NOMO-1 treated with DMSO at 0.1 percent for 48 hours (cell line): ENCODE measurements at regions not wholly inside any gene's neighbourhood (a gene's known extent, or its start where the extent isn't known, plus 50 kb on each side); places are given as distances from the start of the nearest gene placed in this dataset.
"Not testable (repeated sequence)": the region's sequence is repeated elsewhere in the genome, so short reads cannot be mapped to it uniquely, and the experiment has no call there.

Experiments used
- DNase-seq: peaks from one replicate; lab custom pipeline; 2025; ENCODE audit not compliant: unreplicated experiment; lab: John Stamatoyannopoulos, UW

DNA sequence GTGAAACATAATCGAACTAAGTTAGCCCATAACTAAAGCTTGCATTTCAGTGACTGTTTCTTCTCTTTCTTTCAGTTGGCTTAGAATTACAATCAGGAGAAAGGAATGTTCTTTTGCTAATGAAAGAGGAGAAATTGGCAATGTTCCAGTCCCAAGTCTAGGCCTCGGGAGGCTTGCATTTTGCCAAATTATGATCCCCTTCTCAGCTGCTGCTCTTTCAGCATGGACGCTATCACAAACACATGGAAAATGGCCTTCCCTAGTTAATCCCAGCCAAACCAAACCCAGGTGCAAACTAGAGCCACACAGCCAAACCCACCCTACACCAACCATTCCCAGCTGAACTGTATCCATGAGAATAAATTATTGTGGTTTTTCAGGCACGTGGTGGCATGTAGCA, 605.2 kb upstream of the LRRTM4 start:
- no peak for DNase-seq

- no peak for DNase-seq
These were observed 610.5 kb upstream of the LRRTM4 start for GRCh38 chr2:78132391-78133370.

GRCh38 chr2:78145395-78145996, 623.3 kb upstream of the LRRTM4 start:
- DNase-seq = no peak

DNA sequence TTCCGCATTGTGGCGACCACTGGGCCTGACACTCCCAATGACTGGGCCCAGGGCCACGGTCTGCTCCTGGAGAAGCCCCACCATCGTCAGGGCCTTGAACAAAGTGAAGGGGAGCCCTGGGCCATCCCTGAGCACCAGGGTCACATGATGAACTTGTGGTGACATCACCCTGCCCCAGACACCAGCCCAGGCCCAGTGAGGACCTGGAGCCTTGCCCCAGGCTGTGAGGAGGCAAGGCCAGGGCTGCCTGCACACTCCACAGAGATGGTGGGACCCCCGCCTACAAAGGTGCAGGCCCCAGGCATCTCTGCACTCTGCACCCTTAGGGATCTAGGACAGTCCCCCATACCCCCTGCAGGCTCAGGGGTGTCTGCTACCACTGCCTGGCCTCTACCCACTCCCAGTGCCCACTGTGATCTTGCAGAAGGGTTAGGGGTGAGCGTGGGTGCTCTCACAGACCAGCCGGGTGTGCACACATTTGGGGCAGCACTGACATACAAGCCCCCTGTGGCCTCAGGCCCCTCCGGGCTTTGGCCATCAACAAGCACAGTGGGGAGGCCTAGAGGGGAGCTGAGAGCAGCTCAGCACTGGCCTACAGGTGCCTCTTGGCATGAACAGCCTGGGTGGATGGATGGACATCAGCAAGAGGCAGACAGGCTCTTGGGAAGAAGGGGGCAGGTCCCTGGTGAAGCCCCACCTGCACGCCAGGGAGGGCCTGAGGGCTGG, 624.0 kb upstream of the LRRTM4 start:
- DNase-seq = no peak

GRCh38 chr2:78147466-78147865, 625.3 kb upstream of the LRRTM4 start:
- DNase-seq = no peak

- no peak for DNase-seq
These were observed 632.4 kb upstream of the LRRTM4 start for GRCh38 chr2:78154586-78154985.

DNA sequence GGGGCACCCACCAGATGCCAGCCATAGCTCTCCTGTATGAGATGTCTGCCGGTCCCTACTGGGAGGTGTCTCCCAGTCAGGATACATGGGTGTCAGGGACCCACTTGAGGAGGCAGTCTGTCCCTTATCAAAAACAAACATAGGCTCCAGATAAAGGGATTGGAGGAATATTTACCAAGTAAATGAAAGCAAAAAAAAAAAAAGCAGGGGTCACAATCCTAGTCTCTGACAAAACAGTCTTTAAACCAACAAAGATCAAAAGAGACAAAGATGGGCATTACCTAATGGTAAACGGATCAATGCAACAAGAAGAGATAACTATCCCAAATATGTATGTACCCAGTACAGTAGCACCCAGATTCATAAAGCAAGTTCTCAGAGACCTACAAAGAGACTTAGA, 640.0 kb upstream of the LRRTM4 start:
- no peak for DNase-seq

GRCh38 chr2:78172157-78172556, 650.0 kb upstream of the LRRTM4 start:
- DNase-seq = not testable (repeated sequence)

- no peak for DNase-seq
These were observed 653.5 kb upstream of the LRRTM4 start for GRCh38 chr2:78175645-78176044.

DNA sequence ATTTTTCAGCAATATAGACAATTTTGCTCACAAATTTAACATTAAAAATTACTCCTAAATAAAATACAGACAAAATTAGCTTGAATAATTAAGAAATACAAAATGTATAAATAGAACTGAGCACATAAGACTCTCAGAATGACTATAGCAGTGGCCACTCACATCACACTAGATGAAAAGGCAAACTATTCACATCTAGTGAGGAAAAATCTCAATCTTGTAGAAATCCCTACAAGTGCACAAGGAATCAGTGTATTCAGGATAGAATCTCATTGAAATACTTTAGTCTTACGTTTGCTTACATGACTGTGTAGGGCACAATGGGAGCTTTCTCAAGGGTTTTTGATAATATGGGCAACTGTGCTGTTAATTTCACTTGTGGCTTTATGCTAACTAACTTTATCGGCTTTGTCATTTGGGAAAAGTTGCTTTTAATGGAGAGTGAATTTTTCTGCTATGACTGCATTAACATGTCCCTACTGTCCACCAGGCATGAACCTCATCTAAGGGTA, 678.9 kb upstream of the LRRTM4 start:
- DNase-seq = no peak

- no peak for DNase-seq
These were observed 680.2 kb upstream of the LRRTM4 start for GRCh38 chr2:78202366-78202765.

GRCh38 chr2:78202986-78203670, 681.0 kb upstream of the LRRTM4 start:
- no peak for DNase-seq

GRCh38 chr2:78218066-78218465, 695.9 kb upstream of the LRRTM4 start:
- no peak for DNase-seq

GRCh38 chr2:78237704-78238103, 715.5 kb upstream of the LRRTM4 start:
- DNase-seq = no peak

GRCh38 chr2:78245394-78246135, 723.4 kb upstream of the LRRTM4 start:
- DNase-seq = no peak

GRCh38 chr2:78251708-78252107, 729.5 kb upstream of the LRRTM4 start:
- DNase-seq = no peak

GRCh38 chr2:78260861-78261260, 738.7 kb upstream of the LRRTM4 start:
- no peak for DNase-seq

DNA sequence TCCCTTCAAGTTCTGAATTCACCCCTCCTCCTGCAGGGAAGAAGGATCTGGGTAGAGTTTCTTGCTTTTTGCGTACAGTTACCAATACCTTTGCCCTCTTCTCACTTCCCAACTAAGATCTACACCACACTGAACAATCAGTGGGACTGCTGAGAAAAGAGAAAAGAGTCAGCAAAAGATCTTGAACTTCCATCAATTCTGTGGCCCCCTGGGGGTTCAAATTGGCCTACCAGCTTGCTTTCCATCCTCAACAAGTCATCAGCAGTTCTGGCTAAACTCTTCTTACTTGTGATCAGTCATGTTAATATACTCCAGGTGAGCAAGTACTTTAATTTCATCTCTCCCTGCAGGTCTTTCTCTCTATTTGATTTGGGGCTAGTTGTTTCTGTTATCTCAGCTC, 739.3 kb upstream of the LRRTM4 start:
- no peak for DNase-seq

GRCh38 chr2:78262089-78262488, 739.9 kb upstream of the LRRTM4 start:
- DNase-seq = not testable (repeated sequence)

DNA sequence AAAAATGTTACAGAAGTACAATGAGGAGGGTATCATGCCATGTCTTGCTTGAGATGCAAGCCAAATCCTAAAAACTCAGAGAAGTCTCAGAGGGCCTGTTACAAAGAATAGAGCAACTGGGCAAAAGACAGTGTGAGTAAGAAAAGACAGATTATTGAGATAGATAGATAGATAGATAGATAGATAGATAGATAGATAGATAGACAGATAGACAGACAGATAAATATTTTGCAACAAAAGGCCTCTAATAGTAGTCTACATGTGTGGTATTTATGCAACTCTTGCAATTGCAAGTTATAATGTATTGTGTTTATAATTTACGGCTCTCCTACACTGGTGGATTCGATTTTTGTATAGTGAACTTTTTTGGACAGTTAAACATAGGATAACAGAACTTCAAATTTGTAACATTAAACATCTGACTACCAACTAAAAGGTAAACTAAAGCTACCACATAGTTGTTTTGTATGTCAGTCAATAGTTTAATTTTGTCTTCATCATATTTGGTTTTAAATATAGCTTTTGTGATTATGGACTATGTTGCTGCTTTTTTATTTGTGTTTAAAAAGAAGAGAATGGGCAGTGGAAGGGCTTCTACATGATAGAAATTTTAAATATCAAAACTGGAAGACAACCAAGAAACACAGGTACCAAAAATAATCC, 740.7 kb upstream of the LRRTM4 start:
- no peak for DNase-seq
